T follicular helper cell (primary cell): ENCODE measurements at regions not wholly inside any gene's neighbourhood (a gene's known extent, or its start where the extent isn't known, plus 50 kb on each side); places are given as distances from the start of the nearest gene placed in this dataset.

Source experiments
- DNase-seq: peaks from one replicate; pipeline ENCODE4 v3.0.0-alpha.2; 2020; ENCODE audit warnings: low read depth

GRCh38 chr18:53753601-53754000 is 470.9 kb downstream of the MBD2 start:
- no peak for DNase-seq

- no peak for DNase-seq
Observed at GRCh38 chr18:53752781-53753367, 471.6 kb downstream of the MBD2 start.

- no peak for DNase-seq
Observed at GRCh38 chr18:53749766-53750165, 474.7 kb downstream of the MBD2 start.

GRCh38 chr18:53747663-53748160 is 476.8 kb downstream of the MBD2 start:
- DNase-seq, result no peak

- DNase-seq, result no peak
Observed at GRCh38 chr18:53747210-53747609, 477.3 kb downstream of the MBD2 start.

- no peak for DNase-seq
Observed at GRCh38 chr18:53745986-53746385, 478.5 kb downstream of the MBD2 start.

GRCh38 chr18:53745224-53745967 is 479.1 kb downstream of the MBD2 start:
- DNase-seq, result no peak

- DNase-seq, result no peak
Observed at GRCh38 chr18:53739700-53740099, 484.8 kb downstream of the MBD2 start.

- DNase-seq, result no peak
Observed at GRCh38 chr18:53735526-53735925, 488.9 kb downstream of the MBD2 start.

GRCh38 chr18:53715243-53715853 is 509.1 kb downstream of the MBD2 start:
- DNase-seq, result no peak

GRCh38 chr18:53710080-53710479 is 514.4 kb downstream of the MBD2 start:
- DNase-seq, result no peak

- DNase-seq, result no peak
Observed at GRCh38 chr18:53702480-53702879, 522.0 kb downstream of the MBD2 start.

- no peak for DNase-seq
Observed at GRCh38 chr18:53701697-53702096, 522.8 kb downstream of the MBD2 start.

- no peak for DNase-seq
Observed at GRCh38 chr18:53698907-53699306, 525.6 kb downstream of the MBD2 start.

GRCh38 chr18:53689886-53690285 is 534.6 kb downstream of the MBD2 start:
- DNase-seq, result no peak

GRCh38 chr18:53686965-53687364 is 537.5 kb downstream of the MBD2 start:
- no peak for DNase-seq

GRCh38 chr18:53682796-53683195 is 541.7 kb downstream of the MBD2 start:
- DNase-seq, result no peak

- DNase-seq, result no peak
Observed at GRCh38 chr18:53677480-53677879, 547.0 kb downstream of the MBD2 start.

GRCh38 chr18:53665701-53666100 is 558.8 kb downstream of the MBD2 start:
- no peak for DNase-seq

GRCh38 chr18:53664575-53664974 is 559.9 kb downstream of the MBD2 start:
- DNase-seq, result no peak

GRCh38 chr18:53660306-53660705 is 564.2 kb downstream of the MBD2 start:
- DNase-seq, result no peak

GRCh38 chr18:53657257-53657656 is 567.2 kb downstream of the MBD2 start:
- no peak for DNase-seq

- no peak for DNase-seq
Observed at GRCh38 chr18:53649621-53650020, 574.8 kb downstream of the MBD2 start.
